GM12875 (cell line): ENCODE measurements at regions not wholly inside any gene's neighbourhood (a gene's known extent, or its start where the extent isn't known, plus 50 kb on each side); places are given as distances from the start of the nearest gene placed in this dataset.

Experiments used
- H3K4me3 ChIP-seq: one replicate; pipeline ENCODE4 v1.5.1; 2011; ENCODE audit warnings: low read depth, low read length, control low read depth
- CTCF ChIP-seq: IDR thresholded peaks from 2 replicates; pipeline ENCODE4 v1.5.1; 2011; ENCODE audit warnings: low read depth, mild to moderate bottlenecking, control low read depth, inconsistent platforms, low read length, moderate library complexity, borderline replicate concordance; ENCODE audit not compliant: insufficient read depth

DNA sequence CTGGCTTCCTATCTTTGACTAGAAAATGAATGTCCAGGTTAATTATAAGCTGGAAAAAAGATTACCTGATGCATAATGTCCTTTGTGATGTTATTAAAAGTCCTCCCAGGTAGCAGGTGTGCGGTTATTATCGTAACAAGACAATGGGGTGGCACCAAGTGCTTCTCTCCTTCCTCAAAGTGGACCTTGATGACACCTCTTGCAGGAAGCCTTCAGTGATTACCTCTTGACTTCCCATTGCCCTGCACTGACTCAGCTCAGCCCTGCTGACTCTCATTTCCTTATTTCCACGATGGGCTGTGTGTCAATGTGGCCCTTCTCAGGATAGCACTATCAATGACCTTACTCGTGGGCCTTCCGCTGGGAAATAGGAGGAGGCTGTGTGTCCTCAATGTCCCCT is 477.4 kb upstream of the CCL2 start:
- no peak overlapping the region for H3K4me3 ChIP-seq
- TF ChIP-seq CTCF = no peak

GRCh38 chr17:33778505-33779233 is 476.4 kb upstream of the CCL2 start:
- no peak overlapping the region for H3K4me3 ChIP-seq
- TF ChIP-seq CTCF = no peak

DNA sequence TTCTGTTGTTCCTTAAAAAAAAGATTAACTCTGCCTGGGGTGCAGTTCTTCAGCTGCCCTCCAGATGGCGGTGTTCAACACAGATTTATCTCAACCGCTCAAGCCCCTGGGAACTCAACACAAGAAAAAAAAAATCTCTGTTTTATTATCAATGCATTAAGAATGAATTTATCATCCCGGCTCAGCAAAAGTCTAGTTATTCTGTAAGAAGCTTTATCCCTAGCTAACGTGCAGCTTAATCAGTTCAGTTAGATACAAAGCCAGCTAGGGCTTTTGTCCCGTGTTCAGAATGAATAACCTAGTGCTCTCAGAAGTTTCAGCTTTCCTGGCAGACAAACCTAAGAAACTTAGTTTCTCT is 475.9 kb upstream of the CCL2 start:
- no peak overlapping the region for H3K4me3 ChIP-seq
- TF ChIP-seq CTCF = peak; percentile 74

GRCh38 chr17:33785281-33785680 is 469.8 kb upstream of the CCL2 start:
- no peak for TF ChIP-seq CTCF
- no peak overlapping the region for H3K4me3 ChIP-seq

DNA sequence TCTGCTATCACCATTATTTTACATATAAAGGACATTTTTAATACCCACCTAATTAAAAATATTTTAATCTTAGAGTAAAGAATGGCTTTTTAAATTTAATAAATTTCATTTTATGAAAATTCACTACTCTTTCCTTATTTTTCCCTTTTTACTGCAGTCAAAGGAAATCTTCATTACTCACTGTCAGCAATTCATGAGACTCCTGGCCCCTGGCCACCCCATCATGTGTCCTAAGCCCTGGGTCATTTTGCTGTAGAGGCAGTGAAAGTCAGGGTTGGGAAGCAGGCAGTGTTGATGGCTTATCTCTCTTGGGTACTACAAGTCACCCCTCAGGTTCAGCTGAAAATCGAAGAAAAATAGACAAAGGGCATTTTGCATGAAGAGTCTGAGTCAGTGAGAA is 468.6 kb upstream of the CCL2 start:
- no peak for TF ChIP-seq CTCF
- no peak overlapping the region for H3K4me3 ChIP-seq

DNA sequence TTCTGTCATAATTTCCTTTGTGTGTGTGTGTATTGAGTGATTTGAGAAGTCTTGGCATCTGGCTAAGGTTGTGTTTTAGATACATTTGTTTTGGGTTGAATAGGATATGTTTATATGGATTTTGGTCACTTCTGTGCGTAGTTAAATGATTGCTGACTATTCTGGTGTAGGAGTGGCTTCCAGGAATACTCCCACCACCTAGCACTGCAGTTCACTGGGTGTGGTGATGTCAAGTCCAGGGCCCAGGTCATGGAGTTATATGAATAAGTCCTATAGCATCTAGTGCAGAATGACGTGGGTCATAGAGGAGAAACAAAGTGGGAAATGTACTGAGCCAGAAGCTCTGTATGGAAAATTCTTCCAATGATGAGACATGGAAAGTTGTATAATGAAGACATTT is 465.4 kb upstream of the CCL2 start:
- TF ChIP-seq CTCF = no peak
- H3K4me3 ChIP-seq = no peak overlapping the region

GRCh38 chr17:33797181-33797580 is 457.9 kb upstream of the CCL2 start:
- H3K4me3 ChIP-seq = no peak overlapping the region
- TF ChIP-seq CTCF = no peak
